SKM-1 (cell line): ENCODE measurements at regions not wholly inside any gene's neighbourhood (a gene's known extent, or its start where the extent isn't known, plus 50 kb on each side); places are given as distances from the start of the nearest gene placed in this dataset.
A peak's percentile ranks its signal among the peaks of the same experiment; 100 is the strongest.
"Not testable (repeated sequence)": the region's sequence is repeated elsewhere in the genome, so short reads cannot be mapped to it uniquely, and the experiment has no call there.

Source experiments
- DNase-seq: peaks from one replicate; lab custom pipeline; 2025; ENCODE audit not compliant: unreplicated experiment; lab: John Stamatoyannopoulos, UW

- no peak for DNase-seq
Observed at GRCh38 chr4:141290771-141291170, 70.1 kb downstream of the ZNF330 start.

GRCh38 chr4:141294306-141294705 lies 73.6 kb downstream of the ZNF330 start:
- DNase-seq = no peak

GRCh38 chr4:141301216-141301615 lies 80.5 kb downstream of the ZNF330 start:
- DNase-seq = no peak

GRCh38 chr4:141302924-141303323 lies 82.2 kb downstream of the ZNF330 start:
- DNase-seq = no peak

GRCh38 chr4:141304346-141304745 lies 83.7 kb downstream of the ZNF330 start:
- DNase-seq = no peak

- DNase-seq = no peak
Observed at GRCh38 chr4:141306331-141306730, 85.6 kb downstream of the ZNF330 start.

GRCh38 chr4:141307241-141307689 lies 86.6 kb downstream of the ZNF330 start:
- DNase-seq = peak; percentile 52

GRCh38 chr4:141309874-141310273 lies 89.2 kb downstream of the ZNF330 start:
- no peak for DNase-seq

- peak; percentile 96 for DNase-seq
Observed at GRCh38 chr4:141311246-141312204, 90.8 kb downstream of the ZNF330 start.

- no peak for DNase-seq
Observed at GRCh38 chr4:141314627-141315026, 93.9 kb downstream of the ZNF330 start.

- no peak for DNase-seq
Observed at GRCh38 chr4:141328560-141329173, 108.0 kb downstream of the ZNF330 start.

GRCh38 chr4:141329174-141329569 lies 108.5 kb downstream of the ZNF330 start:
- no peak for DNase-seq

- no peak for DNase-seq
Observed at GRCh38 chr4:141330616-141331015, 109.9 kb downstream of the ZNF330 start.

GRCh38 chr4:141331534-141332358 lies 111.1 kb downstream of the ZNF330 start:
- no peak for DNase-seq

GRCh38 chr4:141332359-141333181 lies 111.9 kb downstream of the ZNF330 start:
- not testable (repeated sequence) for DNase-seq

GRCh38 chr4:141333456-141334230 lies 112.9 kb downstream of the ZNF330 start:
- DNase-seq = not testable (repeated sequence)

GRCh38 chr4:141335166-141335565 lies 114.5 kb downstream of the ZNF330 start:
- DNase-seq = no peak

- no peak for DNase-seq
Observed at GRCh38 chr4:141338238-141338637, 117.5 kb downstream of the ZNF330 start.

GRCh38 chr4:141339391-141339790 lies 118.7 kb downstream of the ZNF330 start:
- no peak for DNase-seq

- no peak for DNase-seq
Observed at GRCh38 chr4:141339966-141340365, 119.3 kb downstream of the ZNF330 start.
